MM.1S (cell line): ENCODE measurements at regions not wholly inside any gene's neighbourhood (a gene's known extent, or its start where the extent isn't known, plus 50 kb on each side); places are given as distances from the start of the nearest gene placed in this dataset.
"Not testable (repeated sequence)": the region's sequence is repeated elsewhere in the genome, so short reads cannot be mapped to it uniquely, and the experiment has no call there.

Source experiments
- DNase-seq: peaks from one replicate; pipeline ENCODE4 v3.0.0-alpha.2; 2015
- H2AFZ ChIP-seq: fragments of 300-600 bp; sonication (generic); 2 replicates; pipeline ENCODE4 v1.6.0; 2016; ENCODE audit warnings: antibody characterized with exemption, low read length
- H3F3A ChIP-seq: fragments of 300-600 bp; sonication (generic); 2 replicates; pipeline ENCODE4 v1.6.1; 2016; ENCODE audit warnings: mild to moderate bottlenecking, antibody characterized with exemption, low read length, moderate library complexity, mixed read lengths; ENCODE audit not compliant: insufficient read depth
- H3K27ac ChIP-seq: fragments of 300-600 bp; sonication (generic); 2 replicates; pipeline ENCODE4 v1.5.1; 2016; ENCODE audit warnings: mild to moderate bottlenecking, low read length
- H3K27me3 ChIP-seq: fragments of 300-600 bp; sonication (generic); replicated peaks from 2 replicates; pipeline ENCODE4 v1.6.0; 2016; ENCODE audit warnings: low read length; ENCODE audit not compliant: insufficient read depth
- H3K36me3 ChIP-seq: fragments of 300-600 bp; sonication (generic); replicated peaks from 2 replicates; pipeline ENCODE4 v1.6.1; 2016; ENCODE audit warnings: mild to moderate bottlenecking, low read length, mixed read lengths; ENCODE audit not compliant: insufficient read depth
- H3K4me1 ChIP-seq: fragments of 300-600 bp; sonication (generic); 2 replicates; pipeline ENCODE4 v1.6.1; 2016; ENCODE audit warnings: low read length, mixed read lengths
- H3K4me2 ChIP-seq: fragments of 300-600 bp; sonication (generic); 2 replicates; pipeline ENCODE4 v1.6.0; 2016; ENCODE audit warnings: low read depth, low read length
- H3K4me3 ChIP-seq: fragments of 300-600 bp; sonication (generic); 2 replicates; pipeline ENCODE4 v1.5.1; 2016; ENCODE audit warnings: low read length, mixed read lengths
- H3K79me2 ChIP-seq: fragments of 300-600 bp; sonication (generic); 2 replicates; pipeline ENCODE4 v1.6.1; 2016; ENCODE audit warnings: mixed run types, low read length, mixed read lengths
- H3K9ac ChIP-seq: fragments of 300-600 bp; sonication (generic); 2 replicates; pipeline ENCODE4 v1.6.1; 2016; ENCODE audit warnings: low read length, mixed read lengths
- H3K9me2 ChIP-seq: fragments of 300-600 bp; sonication (generic); replicated peaks from 2 replicates; pipeline ENCODE4 v1.6.1; 2016; ENCODE audit warnings: mild to moderate bottlenecking, low read length, mixed read lengths; ENCODE audit not compliant: insufficient read depth
- H3K9me3 ChIP-seq: fragments of 300-600 bp; sonication (generic); replicated peaks from 2 replicates; pipeline ENCODE4 v1.6.1; 2016; ENCODE audit warnings: mild to moderate bottlenecking, low read length, mixed read lengths; ENCODE audit not compliant: insufficient read depth
- H4K20me1 ChIP-seq: fragments of 300-600 bp; sonication (generic); 2 replicates; pipeline ENCODE4 v1.6.1; 2016; ENCODE audit warnings: mild to moderate bottlenecking, low read length, moderate library complexity, mixed read lengths; ENCODE audit not compliant: insufficient read depth
- CTCF ChIP-seq: fragments of 300-600 bp; sonication (generic); IDR thresholded peaks from 2 replicates; pipeline ENCODE4 v1.5.1; 2016; ENCODE audit warnings: antibody characterized with exemption, low read length, mixed read lengths
- EZH2 ChIP-seq: fragments of 300-600 bp; sonication (generic); optimal IDR thresholded peaks from 2 replicates; pipeline ENCODE3; 2017; ENCODE audit warnings: low read depth, mild to moderate bottlenecking, antibody characterized with exemption, low read length, mixed read lengths
- EZH2phosphoT487 ChIP-seq: fragments of 300-600 bp; sonication (generic); IDR thresholded peaks from 2 replicates; pipeline ENCODE4 v1.6.1; 2018; ENCODE audit warnings: antibody characterized with exemption, low read length

- Histone ChIP-seq H3K4me2 (no peak overlapping the region), H3K79me2 (no peaks in the 10 kb centered on the region), H3K4me1 (no peaks in the 10 kb centered on the region), H3K9me2 (no peaks in the 10 kb centered on the region), H3F3A (no peaks in the 10 kb centered on the region), H3K36me3 (no peaks in the 10 kb centered on the region), H3K9me3 (no peaks in the 10 kb centered on the region), H3K4me3 (no peak overlapping the region), H3K9ac (no peak overlapping the region), H3K27ac (no peak overlapping the region), H4K20me1 (no peaks in the 10 kb centered on the region), H3K27me3 (no peaks in the 10 kb centered on the region), H2AFZ (no peak overlapping the region)
- DNase-seq: no peak
- TF ChIP-seq EZH2 (no peak), EZH2phosphoT487 (no peak), CTCF (no peak)
Observed at GRCh38 chr11:112665291-112665690, 295.9 kb upstream of the NCAM1 start.

- Histone ChIP-seq H3K9me3 (no peaks in the 10 kb centered on the region), H3K27me3 (no peaks in the 10 kb centered on the region), H3K4me3 (no peak overlapping the region), H3F3A (no peaks in the 10 kb centered on the region), H3K4me2 (no peak overlapping the region), H3K4me1 (no peaks in the 10 kb centered on the region), H3K27ac (no peak overlapping the region), H3K9me2 (no peaks in the 10 kb centered on the region), H3K9ac (no peak overlapping the region), H3K79me2 (no peaks in the 10 kb centered on the region), H2AFZ (no peak overlapping the region), H4K20me1 (no peaks in the 10 kb centered on the region), H3K36me3 (no peaks in the 10 kb centered on the region)
- DNase-seq: no peak
- TF ChIP-seq EZH2 (no peak), EZH2phosphoT487 (no peak), CTCF (no peak)
Observed at GRCh38 chr11:112666253-112666652, 295.0 kb upstream of the NCAM1 start.

- Histone ChIP-seq H2AFZ (no peak overlapping the region), H3K27me3 (no peaks in the 10 kb centered on the region), H3K27ac (no peak overlapping the region), H3K79me2 (no peaks in the 10 kb centered on the region), H3K9me3 (no peaks in the 10 kb centered on the region), H3F3A (no peaks in the 10 kb centered on the region), H3K9ac (no peak overlapping the region), H3K4me1 (no peaks in the 10 kb centered on the region), H3K4me3 (no peak overlapping the region), H3K4me2 (no peak overlapping the region), H4K20me1 (no peaks in the 10 kb centered on the region), H3K9me2 (no peaks in the 10 kb centered on the region), H3K36me3 (no peaks in the 10 kb centered on the region)
- DNase-seq: no peak
- TF ChIP-seq EZH2phosphoT487 (no peak), CTCF (no peak), EZH2 (no peak)
Observed at GRCh38 chr11:112670806-112671570, 290.2 kb upstream of the NCAM1 start.

GRCh38 chr11:112673401-112673800, 287.8 kb upstream of the NCAM1 start:
- H3K9ac ChIP-seq, H3K27me3 ChIP-seq, H3K9me3 ChIP-seq, H3K4me2 ChIP-seq, H4K20me1 ChIP-seq, H3K9me2 ChIP-seq, H3K4me3 ChIP-seq, H3K27ac ChIP-seq, H3K4me1 ChIP-seq, DNase-seq, H3K79me2 ChIP-seq, H3F3A ChIP-seq, H2AFZ ChIP-seq, H3K36me3 ChIP-seq: not testable (repeated sequence)
